SH-SY5Y (cell line): ENCODE measurements at regions not wholly inside any gene's neighbourhood (a gene's known extent, or its start where the extent isn't known, plus 50 kb on each side); places are given as distances from the start of the nearest gene placed in this dataset.

ENCODE experiments used
- GATA2 ChIP-seq: IDR thresholded peaks from 2 replicates; pipeline ENCODE4 v1.6.1; 2011; ENCODE audit warnings: mild to moderate bottlenecking, low read depth, low read length
- GATA3 ChIP-seq: IDR thresholded peaks from 2 replicates; pipeline ENCODE4 v1.6.1; 2011; ENCODE audit warnings: low read depth, mild to moderate bottlenecking, low read length, moderate library complexity

DNA sequence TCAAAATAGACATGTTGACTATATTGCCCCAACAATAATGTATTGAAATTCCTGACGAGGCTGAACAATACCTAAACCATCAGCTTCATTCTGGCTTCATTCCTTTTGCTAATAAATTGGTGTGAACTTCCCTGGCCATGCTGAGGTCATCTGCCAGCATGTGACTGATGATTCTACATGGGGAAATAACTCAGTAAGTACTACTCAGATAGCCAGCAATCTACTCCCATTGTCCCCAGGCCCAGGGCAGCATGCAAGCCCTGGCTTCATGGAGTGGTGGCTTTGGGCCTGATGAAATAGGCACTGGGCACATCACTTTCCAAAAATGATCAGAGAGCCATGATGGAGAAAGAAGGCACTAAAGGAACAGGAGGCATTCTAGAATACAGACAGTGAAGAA, 468.5 kb upstream of the PIK3C3 start:
- TF ChIP-seq GATA2 (no peak), GATA3 (no peak)
